NCI-H2081 treated with DMSO at 0.1 percent for 48 hours (cell line): ENCODE measurements at regions not wholly inside any gene's neighbourhood (a gene's known extent, or its start where the extent isn't known, plus 50 kb on each side); places are given as distances from the start of the nearest gene placed in this dataset.

ENCODE experiments used
- DNase-seq: peaks from one replicate; lab custom pipeline; 2025; lab: John Stamatoyannopoulos, UW

GRCh38 chr7:84294847-84295455, 100.4 kb upstream of the SEMA3A start:
- DNase-seq, result no peak

- DNase-seq, result no peak
Measured at GRCh38 chr7:84294391-84294790, 99.8 kb upstream of the SEMA3A start.

- DNase-seq, result peak; percentile 86
Measured at GRCh38 chr7:84291756-84292155, 97.2 kb upstream of the SEMA3A start.

GRCh38 chr7:84283798-84284197, 89.2 kb upstream of the SEMA3A start:
- no peak for DNase-seq

GRCh38 chr7:84281518-84281917, 86.9 kb upstream of the SEMA3A start:
- no peak for DNase-seq

- DNase-seq, result no peak
Measured at GRCh38 chr7:84277628-84278224, 83.1 kb upstream of the SEMA3A start.

GRCh38 chr7:84274029-84274638, 79.5 kb upstream of the SEMA3A start:
- no peak for DNase-seq

- no peak for DNase-seq
Measured at GRCh38 chr7:84271543-84271942, 77.0 kb upstream of the SEMA3A start.

- no peak for DNase-seq
Measured at GRCh38 chr7:84264396-84264795, 69.8 kb upstream of the SEMA3A start.

GRCh38 chr7:84263106-84263505, 68.5 kb upstream of the SEMA3A start:
- no peak for DNase-seq

- DNase-seq, result no peak
Measured at GRCh38 chr7:84261509-84261908, 66.9 kb upstream of the SEMA3A start.

GRCh38 chr7:84258628-84259027, 64.0 kb upstream of the SEMA3A start:
- DNase-seq, result no peak

GRCh38 chr7:84256571-84256971, 62.0 kb upstream of the SEMA3A start:
- DNase-seq, result no peak

GRCh38 chr7:84251277-84251781, 56.7 kb upstream of the SEMA3A start:
- DNase-seq, result no peak

- no peak for DNase-seq
Measured at GRCh38 chr7:84250452-84250851, 55.9 kb upstream of the SEMA3A start.

GRCh38 chr7:84249656-84250055, 55.1 kb upstream of the SEMA3A start:
- DNase-seq, result no peak

- no peak for DNase-seq
Measured at GRCh38 chr7:84248843-84249242, 54.3 kb upstream of the SEMA3A start.

- no peak for DNase-seq
Measured at GRCh38 chr7:84248267-84248666, 53.7 kb upstream of the SEMA3A start.

- DNase-seq, result no peak
Measured at GRCh38 chr7:84247591-84247990, 53.0 kb upstream of the SEMA3A start.

GRCh38 chr7:84245835-84246234, 51.2 kb upstream of the SEMA3A start:
- no peak for DNase-seq
